ENCODE measurements at regions not wholly inside any gene's neighbourhood (a gene's known extent, or its start where the extent isn't known, plus 50 kb on each side); places are given as distances from the start of the nearest gene placed in this dataset.

DNA sequence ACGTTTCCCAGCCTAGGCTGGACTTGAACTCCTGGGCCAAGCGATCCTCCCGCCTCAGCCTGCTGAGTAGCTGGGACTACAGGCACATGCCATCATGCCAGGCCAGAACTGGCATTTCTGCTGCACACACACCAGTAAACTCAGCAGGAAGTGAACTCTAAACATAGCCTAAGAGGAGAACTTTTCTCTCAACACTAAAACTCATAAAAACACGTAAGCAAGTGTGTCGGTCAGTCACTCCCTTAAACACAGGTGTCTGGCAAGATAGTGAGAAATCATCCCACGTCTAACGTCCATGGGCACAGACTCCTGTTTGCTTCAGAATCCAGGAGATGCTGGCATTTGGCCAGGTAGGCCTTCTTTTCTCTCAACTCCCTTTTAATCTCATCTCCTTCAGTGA lies 104.8 kb downstream of the RPL27A start:
- Histone ChIP-seq H3K27ac (no peak overlapping the region), H3K4me1 (ENCODE audit: control insufficient read depth in 1 of 2, insufficient read depth in 1 of 2, low read depth in 1 of 2, low read length in 1 of 2) (peaks cover 16% of the 10 kb centered on the region in 2 experiments), H3K9me3 (no peaks in the 10 kb centered on the region), H3K27me3 (no peaks in the 10 kb centered on the region), H3K36me3 (no peaks in the 10 kb centered on the region), H3K4me3 (ENCODE audit: low read depth in 1 of 2, low read length in 1 of 2) (no peak overlapping the region)
- TF ChIP-seq, protein P1, sequence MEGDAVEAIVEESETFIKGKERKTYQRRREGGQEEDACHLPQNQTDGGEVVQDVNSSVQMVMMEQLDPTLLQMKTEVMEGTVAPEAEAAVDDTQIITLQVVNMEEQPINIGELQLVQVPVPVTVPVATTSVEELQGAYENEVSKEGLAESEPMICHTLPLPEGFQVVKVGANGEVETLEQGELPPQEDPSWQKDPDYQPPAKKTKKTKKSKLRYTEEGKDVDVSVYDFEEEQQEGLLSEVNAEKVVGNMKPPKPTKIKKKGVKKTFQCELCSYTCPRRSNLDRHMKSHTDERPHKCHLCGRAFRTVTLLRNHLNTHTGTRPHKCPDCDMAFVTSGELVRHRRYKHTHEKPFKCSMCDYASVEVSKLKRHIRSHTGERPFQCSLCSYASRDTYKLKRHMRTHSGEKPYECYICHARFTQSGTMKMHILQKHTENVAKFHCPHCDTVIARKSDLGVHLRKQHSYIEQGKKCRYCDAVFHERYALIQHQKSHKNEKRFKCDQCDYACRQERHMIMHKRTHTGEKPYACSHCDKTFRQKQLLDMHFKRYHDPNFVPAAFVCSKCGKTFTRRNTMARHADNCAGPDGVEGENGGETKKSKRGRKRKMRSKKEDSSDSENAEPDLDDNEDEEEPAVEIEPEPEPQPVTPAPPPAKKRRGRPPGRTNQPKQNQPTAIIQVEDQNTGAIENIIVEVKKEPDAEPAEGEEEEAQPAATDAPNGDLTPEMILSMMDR (IDR thresholded peaks at IDR 0.05), result no peak

DNA sequence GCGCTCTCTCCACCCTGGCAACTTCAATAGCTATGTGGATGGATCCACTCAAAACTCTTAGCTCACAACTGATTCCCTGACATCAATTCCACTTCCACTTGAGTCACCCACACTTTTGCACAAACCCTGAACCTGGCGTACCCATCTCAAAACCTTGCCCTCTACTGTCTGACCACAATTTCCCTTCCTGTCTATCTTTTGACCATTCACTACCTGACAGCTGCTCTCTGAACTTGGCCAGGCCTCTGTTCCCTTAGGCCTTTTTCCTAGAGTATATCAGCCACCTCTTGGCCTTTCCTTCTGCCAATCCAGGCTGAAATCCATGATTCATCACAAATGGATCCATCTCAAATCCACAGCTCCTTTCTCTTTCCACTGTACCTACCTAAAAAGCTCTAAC lies 106.0 kb downstream of the RPL27A start:
- H3K9me3 ChIP-seq, result no peaks in the 10 kb centered on the region
- H3K4me3 ChIP-seq (ENCODE audit: low read depth in 1 of 2, low read length in 1 of 2), result no peak overlapping the region
- no peak overlapping the region for H3K27ac ChIP-seq
- peaks cover 28 to 29% of the 10 kb centered on the region in 2 experiments for H3K4me1 ChIP-seq (ENCODE audit: control insufficient read depth in 1 of 2, insufficient read depth in 1 of 2, low read depth in 1 of 2, low read length in 1 of 2)
- no peaks in the 10 kb centered on the region for H3K27me3 ChIP-seq
- no peaks in the 10 kb centered on the region for H3K36me3 ChIP-seq
- TF ChIP-seq, protein P1 (IDR thresholded peaks at IDR 0.05), result no peak

DNA sequence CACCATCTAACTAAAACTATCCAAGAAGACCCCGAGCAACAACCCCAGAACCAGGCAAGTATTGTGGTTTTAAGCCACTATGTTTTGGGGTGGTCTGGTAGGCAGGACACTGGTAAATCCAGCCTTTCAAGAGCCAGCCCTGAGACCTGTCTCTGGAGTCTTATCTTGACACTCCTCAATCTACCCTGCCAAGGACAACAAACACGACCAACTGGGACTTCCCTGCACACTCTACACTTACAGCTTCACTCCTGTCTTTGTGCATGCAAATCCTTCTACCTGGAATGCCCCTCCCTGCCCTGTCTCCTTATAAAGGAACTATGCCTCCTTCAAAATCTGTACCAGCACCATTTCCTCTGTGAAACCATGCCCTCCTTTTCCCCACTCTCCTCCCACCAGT lies 107.3 kb downstream of the RPL27A start:
- peaks cover 28 to 29% of the 10 kb centered on the region in 2 experiments for H3K4me1 ChIP-seq (ENCODE audit: control insufficient read depth in 1 of 2, insufficient read depth in 1 of 2, low read depth in 1 of 2, low read length in 1 of 2)

DNA sequence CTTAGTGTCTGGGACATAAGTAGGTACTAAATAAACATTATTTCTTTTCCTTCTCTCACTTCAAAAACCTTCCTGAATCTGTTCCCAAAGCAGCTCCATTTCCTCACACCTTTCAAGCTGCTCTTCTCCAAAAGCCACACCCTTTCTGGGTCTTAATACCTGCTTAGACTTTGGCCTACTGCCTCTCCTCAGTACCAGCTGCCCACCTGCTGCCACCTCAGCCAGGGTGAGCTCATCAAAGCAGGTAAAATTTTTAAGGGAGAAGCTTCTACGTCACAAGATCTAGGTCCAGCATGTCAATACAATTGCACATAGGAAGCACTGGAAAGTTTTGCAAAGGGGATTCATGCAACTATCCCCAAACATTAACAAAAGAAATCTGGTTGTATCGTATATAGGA lies 108.4 kb downstream of the RPL27A start:
- Histone ChIP-seq H3K27me3 (no peaks in the 10 kb centered on the region), H3K9me3 (no peaks in the 10 kb centered on the region), H3K36me3 (no peaks in the 10 kb centered on the region), H3K27ac (no peak overlapping the region), H3K4me3 (ENCODE audit: low read depth in 1 of 2, low read length in 1 of 2) (no peak overlapping the region), H3K4me1 (ENCODE audit: control insufficient read depth in 1 of 2, insufficient read depth in 1 of 2, low read depth in 1 of 2, low read length in 1 of 2) (peaks cover 28 to 29% of the 10 kb centered on the region in 2 experiments)
- TF ChIP-seq, protein P1 (IDR thresholded peaks at IDR 0.05), result no peak

More for the DNA sequence above, 107.3 kb downstream of the RPL27A start:
- Histone ChIP-seq H3K36me3 (no peaks in the 10 kb centered on the region), H3K4me3 (ENCODE audit: low read depth in 1 of 2, low read length in 1 of 2) (no peak overlapping the region), H3K27ac (no peak overlapping the region), H3K9me3 (no peaks in the 10 kb centered on the region), H3K27me3 (no peaks in the 10 kb centered on the region)
- TF ChIP-seq, protein P1 (IDR thresholded peaks at IDR 0.05), result no peak

DNA sequence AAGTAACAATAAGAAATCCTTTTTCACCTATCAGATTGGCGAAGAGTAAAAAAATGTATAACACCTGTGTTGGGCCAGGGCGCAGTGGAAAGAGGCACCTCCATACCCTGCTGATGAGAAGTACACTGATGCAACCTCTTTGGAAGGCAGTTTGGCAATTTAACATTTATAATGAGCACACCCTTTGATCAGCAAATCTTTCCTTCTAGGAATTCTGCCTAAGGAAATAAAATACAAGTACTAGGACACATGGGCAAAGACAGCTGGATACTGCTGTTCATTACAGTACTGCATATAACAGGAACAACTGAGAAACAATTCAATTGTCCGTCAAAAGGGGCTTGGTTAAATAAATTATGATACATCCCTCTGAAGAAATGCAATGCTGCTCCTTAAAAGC lies 110.1 kb downstream of the RPL27A start:
- Histone ChIP-seq H3K27ac (no peak overlapping the region), H3K4me1 (ENCODE audit: control insufficient read depth in 1 of 2, insufficient read depth in 1 of 2, low read depth in 1 of 2, low read length in 1 of 2) (peaks cover 38 to 39% of the 10 kb centered on the region in 2 experiments), H3K36me3 (no peaks in the 10 kb centered on the region), H3K27me3 (no peaks in the 10 kb centered on the region), H3K9me3 (no peaks in the 10 kb centered on the region), H3K4me3 (ENCODE audit: low read depth in 1 of 2, low read length in 1 of 2) (no peak overlapping the region)
- TF ChIP-seq, protein P1 (IDR thresholded peaks at IDR 0.05), result no peak
